C4-2B (cell line): ENCODE measurements at regions not wholly inside any gene's neighbourhood (a gene's known extent, or its start where the extent isn't known, plus 50 kb on each side); places are given as distances from the start of the nearest gene placed in this dataset.
"Not testable (repeated sequence)": the region's sequence is repeated elsewhere in the genome, so short reads cannot be mapped to it uniquely, and the experiment has no call there.

Experiments used
- CTCF ChIP-seq: fragments of 450-650 bp; conservative IDR thresholded peaks from 2 replicates; pipeline ENCODE4 v1.5.1; 2017; ENCODE audit warnings: mild to moderate bottlenecking
- ZFX ChIP-seq: fragments of 450-650 bp; IDR thresholded peaks from 2 replicates; pipeline ENCODE4 v1.6.1; 2017

- TF ChIP-seq CTCF, ZFX: not testable (repeated sequence)
These were observed 112.3 kb upstream of the HMX1 start for GRCh38 chr4:8983921-8984320.
